ENCODE measurements at regions not wholly inside any gene's neighbourhood (a gene's known extent, or its start where the extent isn't known, plus 50 kb on each side); places are given as distances from the start of the nearest gene placed in this dataset.

- ChIA-PET CTCF (no interaction called here), POLR2A (ENCODE audit: unreplicated experiment) (no interaction called here)
These were observed 217.5 kb upstream of the TAS2R1 start for GRCh38 chr5:9847631-9848030.

GRCh38 chr5:9845185-9845584 is 215.0 kb upstream of the TAS2R1 start:
- ChIA-PET POLR2A (ENCODE audit: unreplicated experiment) (no interaction called here), CTCF (no interaction called here)
- intact Hi-C loops (cut with micrococcal nuclease; ENCODE audit: unreplicated experiment), result no loop called here
- H3K27ac ChIP-seq, result no peak overlapping the region
- H3F3A ChIP-seq (ENCODE audit: insufficient read depth, low read depth), result no peaks in the 10 kb centered on the region
- no TSS peak for BruUV-seq (replicated peaks)
- no peaks in the 10 kb centered on the region for H3K4me1 ChIP-seq (replicated peaks; ENCODE audit: insufficient read depth)
- H3K27me3 ChIP-seq (ENCODE audit: insufficient read depth, low read depth), result no peaks in the 10 kb centered on the region
- no peaks in the 10 kb centered on the region for H4K20me1 ChIP-seq (ENCODE audit: insufficient read depth)
- no peak overlapping the region for H2AFZ ChIP-seq
- H3K4me3 ChIP-seq, result no peak overlapping the region
- H3K79me2 ChIP-seq (ENCODE audit: low read depth), result no peaks in the 10 kb centered on the region
- no peaks in the 10 kb centered on the region for H3K36me3 ChIP-seq (ENCODE audit: low read depth)
- DNase-seq, result no peak
- H3K9me3 ChIP-seq (ENCODE audit: insufficient read depth, low read depth), result peaks cover 12% of the 10 kb centered on the region
- H3K4me2 ChIP-seq, result no peak overlapping the region
- TF ChIP-seq EZH2 (IDR thresholded peaks at IDR 0.05; ENCODE audit: low read depth) (no peak), CTCF (conservative IDR thresholded peaks at IDR 0.05) (no peak)
- peaks cover 3% of the 10 kb centered on the region; the same call in 1 of the 2 replicates for H3K9me2 ChIP-seq (ENCODE audit: insufficient read depth)

More at GRCh38 chr5:9847631-9848030, 217.5 kb upstream of the TAS2R1 start:
- H3K4me1 ChIP-seq (replicated peaks; ENCODE audit: insufficient read depth), result no peaks in the 10 kb centered on the region
- no peak overlapping the region for H3K4me2 ChIP-seq
- DNase-seq, result no peak
- H3K4me3 ChIP-seq, result no peak overlapping the region
- BruUV-seq (replicated peaks), result no TSS peak
- no peak overlapping the region for H2AFZ ChIP-seq
- no peaks in the 10 kb centered on the region for H3K36me3 ChIP-seq (ENCODE audit: low read depth)
- no peaks in the 10 kb centered on the region for H3F3A ChIP-seq (ENCODE audit: insufficient read depth, low read depth)
- no peaks in the 10 kb centered on the region for H3K79me2 ChIP-seq (ENCODE audit: low read depth)
- intact Hi-C loops (cut with micrococcal nuclease; ENCODE audit: unreplicated experiment), result no loop called here
- H4K20me1 ChIP-seq (ENCODE audit: insufficient read depth), result no peaks in the 10 kb centered on the region
- H3K9me3 ChIP-seq (ENCODE audit: insufficient read depth, low read depth), result peaks cover 2% of the 10 kb centered on the region; the same call in 1 of the 2 replicates
- no peak for TF ChIP-seq CTCF (conservative IDR thresholded peaks at IDR 0.05)
- no peak for TF ChIP-seq EZH2 (IDR thresholded peaks at IDR 0.05; ENCODE audit: low read depth)
- peaks cover 8% of the 10 kb centered on the region; the same call in 1 of the 2 replicates for H3K9me2 ChIP-seq (ENCODE audit: insufficient read depth)
- no peak overlapping the region for H3K27ac ChIP-seq
- H3K27me3 ChIP-seq (ENCODE audit: insufficient read depth, low read depth), result no peaks in the 10 kb centered on the region

GRCh38 chr5:9841516-9842170 is 211.5 kb upstream of the TAS2R1 start:
- no peak for TF ChIP-seq EZH2 (IDR thresholded peaks at IDR 0.05; ENCODE audit: low read depth)
- TF ChIP-seq CTCF (conservative IDR thresholded peaks at IDR 0.05), result no peak
- Histone ChIP-seq H2AFZ (no peak overlapping the region), H4K20me1 (ENCODE audit: insufficient read depth) (no peaks in the 10 kb centered on the region), H3K27ac (no peak overlapping the region), H3K9me2 (ENCODE audit: insufficient read depth) (peaks cover 3% of the 10 kb centered on the region; the same call in 1 of the 2 replicates), H3K27me3 (ENCODE audit: insufficient read depth, low read depth) (no peaks in the 10 kb centered on the region), H3K4me3 (no peak overlapping the region), H3K4me1 (replicated peaks; ENCODE audit: insufficient read depth) (no peaks in the 10 kb centered on the region), H3K36me3 (ENCODE audit: low read depth) (no peaks in the 10 kb centered on the region), H3F3A (ENCODE audit: insufficient read depth, low read depth) (no peaks in the 10 kb centered on the region), H3K9me3 (ENCODE audit: insufficient read depth, low read depth) (peaks cover 17% of the 10 kb centered on the region), H3K79me2 (ENCODE audit: low read depth) (no peaks in the 10 kb centered on the region), H3K4me2 (no peak overlapping the region)
- CTCF ChIA-PET, result no interaction called here
- intact Hi-C loops (cut with micrococcal nuclease; ENCODE audit: unreplicated experiment), result no loop called here
- BruUV-seq (replicated peaks), result no TSS peak
- DNase-seq, result no peak
- POLR2A ChIA-PET (ENCODE audit: unreplicated experiment), result no interaction called here
